ENCODE measurements at regions not wholly inside any gene's neighbourhood (a gene's known extent, or its start where the extent isn't known, plus 50 kb on each side); places are given as distances from the start of the nearest gene placed in this dataset.
A peak's percentile ranks its signal among the peaks of the same experiment; 100 is the strongest.

GRCh38 chr2:203789618-203790017 is 78.0 kb upstream of the CTLA4 start:
- no peak for DNase-seq

- DNase-seq = no peak
These were observed 77.3 kb upstream of the CTLA4 start for GRCh38 chr2:203790134-203790852.

GRCh38 chr2:203796248-203797010 is 71.1 kb upstream of the CTLA4 start:
- no peak for DNase-seq

GRCh38 chr2:203797276-203797675 is 70.3 kb upstream of the CTLA4 start:
- no peak for DNase-seq

- no peak for DNase-seq
These were observed 69.9 kb upstream of the CTLA4 start for GRCh38 chr2:203797712-203798111.

- no peak for DNase-seq
These were observed 69.1 kb upstream of the CTLA4 start for GRCh38 chr2:203798296-203799087.

GRCh38 chr2:203799908-203800307 is 67.7 kb upstream of the CTLA4 start:
- no peak for DNase-seq

GRCh38 chr2:203800783-203801182 is 66.8 kb upstream of the CTLA4 start:
- no peak for DNase-seq

- DNase-seq = no peak
These were observed 65.1 kb upstream of the CTLA4 start for GRCh38 chr2:203802342-203803052.

GRCh38 chr2:203803053-203803429 is 64.5 kb upstream of the CTLA4 start:
- no peak for DNase-seq

GRCh38 chr2:203804070-203804469 is 63.5 kb upstream of the CTLA4 start:
- peak; percentile 57 for DNase-seq

- DNase-seq = no peak
These were observed 62.6 kb upstream of the CTLA4 start for GRCh38 chr2:203804764-203805485.

- no peak for DNase-seq
These were observed 62.1 kb upstream of the CTLA4 start for GRCh38 chr2:203805486-203805838.

- DNase-seq = no peak
These were observed 60.8 kb upstream of the CTLA4 start for GRCh38 chr2:203806761-203807160.

- peak; percentile 78 for DNase-seq
These were observed 59.4 kb upstream of the CTLA4 start for GRCh38 chr2:203808046-203808750.

- no peak for DNase-seq
These were observed 58.5 kb upstream of the CTLA4 start for GRCh38 chr2:203809084-203809521.

- DNase-seq = no peak
These were observed 57.5 kb upstream of the CTLA4 start for GRCh38 chr2:203809991-203810510.

GRCh38 chr2:203811491-203812221 is 55.9 kb upstream of the CTLA4 start:
- peak; percentile 69 for DNase-seq

- no peak for DNase-seq
These were observed 55.0 kb upstream of the CTLA4 start for GRCh38 chr2:203812294-203813221.
